ENCODE measurements at regions not wholly inside any gene's neighbourhood (a gene's known extent, or its start where the extent isn't known, plus 50 kb on each side); places are given as distances from the start of the nearest gene placed in this dataset.

GRCh38 chr22:25482868-25483639 lies 81.4 kb upstream of the GRK3 start:
- POLR2A ChIA-PET: no interaction called here
- no peaks in the 10 kb centered on the region for H3K9me3 ChIP-seq (ENCODE audit: low read length)
- no peak overlapping the region for H3K4me2 ChIP-seq (ENCODE audit: low read depth, low read length)
- H3K79me2 ChIP-seq (ENCODE audit: insufficient read depth, low read length): no peaks in the 10 kb centered on the region
- no peak for FAIRE-seq
- peaks cover 24% of the 10 kb centered on the region for H3K4me1 ChIP-seq (ENCODE audit: insufficient read depth, low read length)
- BruUV-seq (replicated peaks): no TSS peak
- no peak for ATAC-seq
- TF ChIP-seq ATRX (CRISPR knock-in tag; IDR thresholded peaks at IDR 0.05; ENCODE audit: borderline replicate concordance) (no peak), ZSCAN29 (CRISPR knock-in tag; conservative IDR thresholded peaks at IDR 0.05) (no peak)
- H3K27me3 ChIP-seq (ENCODE audit: control insufficient read depth in 1 of 2, insufficient read depth in 2 of 2, low read length in 2 of 2): no peaks in the 10 kb centered on the region
- H3K9ac ChIP-seq (ENCODE audit: insufficient read depth, low read depth, low read length): no peak overlapping the region
- no peaks in the 10 kb centered on the region for H4K20me1 ChIP-seq (ENCODE audit: insufficient read depth, low read length)
- no peak overlapping the region for H2AFZ ChIP-seq (ENCODE audit: low read length)
- no peak overlapping the region for H3K27ac ChIP-seq (ENCODE audit: extremely low read length, insufficient read depth, low read length)
- intact Hi-C loops (cut with micrococcal nuclease; ENCODE audit: unreplicated experiment) (no loop called here), in situ Hi-C loops (cut with HindIII; ENCODE audit: extremely low pct_ligation_motif_present, low pct_unique_long_range_greater_than_20kb) (no loop called here)
- no peak for DNase-seq (ENCODE audit: low spot score)
- H3K36me3 ChIP-seq (replicated peaks in 1 of 2; ENCODE audit: control insufficient read depth in 1 of 2, insufficient read depth in 2 of 2, low read length in 2 of 2): peaks cover 0 to 4% of the 10 kb centered on the region in 2 experiments; a peak in 4 of 5 replicates
- CTCF ChIA-PET (ENCODE audit: low intra/inter-chr PET ratio, low total read pairs): no interaction called here
- H3K4me3 ChIP-seq (replicated peaks in 1 of 3; ENCODE audit: insufficient read depth in 1 of 3, low read depth in 2 of 3, low read length in 3 of 3): no peak overlapping the region
- 92% methylated on average over 3 of the region's 3 CpGs for WGBS (ENCODE audit: low lambda C conversion rate)

- Histone ChIP-seq H3K27me3 (ENCODE audit: control insufficient read depth in 1 of 2, insufficient read depth in 2 of 2, low read length in 2 of 2) (no peaks in the 10 kb centered on the region), H3K27ac (ENCODE audit: extremely low read length, insufficient read depth, low read length) (no peak overlapping the region), H3K79me2 (ENCODE audit: insufficient read depth, low read length) (no peaks in the 10 kb centered on the region), H3K4me1 (ENCODE audit: insufficient read depth, low read length) (peaks cover 29% of the 10 kb centered on the region), H2AFZ (ENCODE audit: low read length) (no peak overlapping the region), H3K9ac (ENCODE audit: insufficient read depth, low read depth, low read length) (no peak overlapping the region), H3K9me3 (ENCODE audit: low read length) (no peaks in the 10 kb centered on the region), H3K36me3 (replicated peaks in 1 of 2; ENCODE audit: control insufficient read depth in 1 of 2, insufficient read depth in 2 of 2, low read length in 2 of 2) (peaks cover 0 to 2% of the 10 kb centered on the region in 2 experiments; a peak in 4 of 5 replicates), H4K20me1 (ENCODE audit: insufficient read depth, low read length) (no peaks in the 10 kb centered on the region), H3K4me3 (replicated peaks in 1 of 3; ENCODE audit: insufficient read depth in 1 of 3, low read depth in 2 of 3, low read length in 3 of 3) (no peak overlapping the region), H3K4me2 (ENCODE audit: low read depth, low read length) (no peak overlapping the region)
- CTCF ChIA-PET (ENCODE audit: low intra/inter-chr PET ratio, low total read pairs): no interaction called here
- in situ Hi-C loops (cut with HindIII; ENCODE audit: extremely low pct_ligation_motif_present, low pct_unique_long_range_greater_than_20kb) (no loop called here), intact Hi-C loops (cut with micrococcal nuclease; ENCODE audit: unreplicated experiment) (no loop called here)
- no TSS peak for BruUV-seq (replicated peaks)
- no peak for DNase-seq (ENCODE audit: low spot score)
- TF ChIP-seq IRF1 (CRISPR knock-in tag; IDR thresholded peaks at IDR 0.05; ENCODE audit: low read depth): no peak
- peak; percentile 99 for TF ChIP-seq ZNF329 (CRISPR knock-in tag; IDR thresholded peaks at IDR 0.05; ENCODE audit: low read depth)
- TF ChIP-seq ONECUT2 (CRISPR knock-in tag; IDR thresholded peaks at IDR 0.05): no peak
- TF ChIP-seq ZNF232 (CRISPR knock-in tag; IDR thresholded peaks at IDR 0.05; ENCODE audit: borderline replicate concordance): no peak
- POLR2A ChIA-PET: no interaction called here
- FAIRE-seq: no peak
- no peak for ATAC-seq
- 92% methylated on average over 1 of the region's 1 CpG for WGBS (ENCODE audit: low lambda C conversion rate)
These were observed 80.5 kb upstream of the GRK3 start for GRCh38 chr22:25483931-25484330.

Data from HepG2 (cell line).